ENCODE measurements at regions not wholly inside any gene's neighbourhood (a gene's known extent, or its start where the extent isn't known, plus 50 kb on each side); places are given as distances from the start of the nearest gene placed in this dataset.
"Not testable (repeated sequence)": the region's sequence is repeated elsewhere in the genome, so short reads cannot be mapped to it uniquely, and the experiment has no call there.

- TF ChIP-seq POLR2AphosphoS5 (IDR thresholded peaks at IDR 0.05; ENCODE audit: low read length); POLR2A (IDR thresholded peaks at IDR 0.05; ENCODE audit: low read depth, low read length); EZH2 (IDR thresholded peaks at IDR 0.05; ENCODE audit: borderline replicate concordance, control insufficient read depth, low read depth, low read length): not testable (repeated sequence)
- TF ChIP-seq, protein P1, sequence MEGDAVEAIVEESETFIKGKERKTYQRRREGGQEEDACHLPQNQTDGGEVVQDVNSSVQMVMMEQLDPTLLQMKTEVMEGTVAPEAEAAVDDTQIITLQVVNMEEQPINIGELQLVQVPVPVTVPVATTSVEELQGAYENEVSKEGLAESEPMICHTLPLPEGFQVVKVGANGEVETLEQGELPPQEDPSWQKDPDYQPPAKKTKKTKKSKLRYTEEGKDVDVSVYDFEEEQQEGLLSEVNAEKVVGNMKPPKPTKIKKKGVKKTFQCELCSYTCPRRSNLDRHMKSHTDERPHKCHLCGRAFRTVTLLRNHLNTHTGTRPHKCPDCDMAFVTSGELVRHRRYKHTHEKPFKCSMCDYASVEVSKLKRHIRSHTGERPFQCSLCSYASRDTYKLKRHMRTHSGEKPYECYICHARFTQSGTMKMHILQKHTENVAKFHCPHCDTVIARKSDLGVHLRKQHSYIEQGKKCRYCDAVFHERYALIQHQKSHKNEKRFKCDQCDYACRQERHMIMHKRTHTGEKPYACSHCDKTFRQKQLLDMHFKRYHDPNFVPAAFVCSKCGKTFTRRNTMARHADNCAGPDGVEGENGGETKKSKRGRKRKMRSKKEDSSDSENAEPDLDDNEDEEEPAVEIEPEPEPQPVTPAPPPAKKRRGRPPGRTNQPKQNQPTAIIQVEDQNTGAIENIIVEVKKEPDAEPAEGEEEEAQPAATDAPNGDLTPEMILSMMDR (IDR thresholded peaks at IDR 0.05 in 2 of 3, conservative IDR thresholded peaks at IDR 0.05 in 1 of 3; ENCODE audit: control insufficient read depth in 2 of 3, extremely low read depth in 1 of 3, insufficient read depth in 1 of 3, low read depth in 3 of 3, low read length in 3 of 3), result not testable (repeated sequence)
Observed at GRCh38 chr2:36180789-36181482, 174.6 kb upstream of the CRIM1 start.

All from GM12878 (cell line).